Peyer's patch (tissue), 4 donors: ENCODE measurements at regions not wholly inside any gene's neighbourhood (a gene's known extent, or its start where the extent isn't known, plus 50 kb on each side); places are given as distances from the start of the nearest gene placed in this dataset.

Source experiments
- POLR2A ChIP-seq, 2 donors: fragments of 450-650 bp; IDR thresholded peaks; one replicate each; pipeline ENCODE4 v1.5.1; 2017; ENCODE audit warnings: antibody characterized with exemption in 2 of 2, mild to moderate bottlenecking in 2 of 2, moderate library complexity in 2 of 2
- TF ChIP-seq, protein P1 (sequence below), 6 experiments: fragments of 450-650 bp in 4 of 6; fragments of 200-600 bp in 2 of 6; sonication (generic) in 1 of 6; IDR thresholded peaks; one replicate each; pipeline ENCODE4 v1.5.1; 2017 to 2019; ENCODE audit warnings: antibody characterized with exemption in 6 of 6, mild to moderate bottlenecking in 3 of 6, moderate library complexity in 1 of 6

DNA sequence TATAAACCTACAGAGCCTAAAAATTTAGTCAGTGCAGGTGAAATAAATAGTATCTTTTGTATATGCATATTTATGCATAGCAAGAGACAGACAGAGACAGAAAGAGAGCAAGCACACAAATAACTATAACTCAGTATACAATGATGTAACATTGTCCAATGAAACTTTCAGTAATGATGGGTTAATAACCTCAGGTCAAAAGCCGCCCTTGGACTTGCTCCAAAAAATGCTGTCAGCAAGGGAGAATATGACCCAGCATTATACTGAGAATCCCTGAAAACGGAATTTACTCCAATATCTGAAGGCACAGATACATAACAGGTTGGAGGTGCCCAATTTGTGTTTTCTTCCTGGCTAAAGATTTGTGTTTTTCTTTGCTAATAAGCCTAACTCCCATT, 590.6 kb upstream of the NOX3 start:
- TF ChIP-seq, protein P1, sequence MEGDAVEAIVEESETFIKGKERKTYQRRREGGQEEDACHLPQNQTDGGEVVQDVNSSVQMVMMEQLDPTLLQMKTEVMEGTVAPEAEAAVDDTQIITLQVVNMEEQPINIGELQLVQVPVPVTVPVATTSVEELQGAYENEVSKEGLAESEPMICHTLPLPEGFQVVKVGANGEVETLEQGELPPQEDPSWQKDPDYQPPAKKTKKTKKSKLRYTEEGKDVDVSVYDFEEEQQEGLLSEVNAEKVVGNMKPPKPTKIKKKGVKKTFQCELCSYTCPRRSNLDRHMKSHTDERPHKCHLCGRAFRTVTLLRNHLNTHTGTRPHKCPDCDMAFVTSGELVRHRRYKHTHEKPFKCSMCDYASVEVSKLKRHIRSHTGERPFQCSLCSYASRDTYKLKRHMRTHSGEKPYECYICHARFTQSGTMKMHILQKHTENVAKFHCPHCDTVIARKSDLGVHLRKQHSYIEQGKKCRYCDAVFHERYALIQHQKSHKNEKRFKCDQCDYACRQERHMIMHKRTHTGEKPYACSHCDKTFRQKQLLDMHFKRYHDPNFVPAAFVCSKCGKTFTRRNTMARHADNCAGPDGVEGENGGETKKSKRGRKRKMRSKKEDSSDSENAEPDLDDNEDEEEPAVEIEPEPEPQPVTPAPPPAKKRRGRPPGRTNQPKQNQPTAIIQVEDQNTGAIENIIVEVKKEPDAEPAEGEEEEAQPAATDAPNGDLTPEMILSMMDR (IDR thresholded peaks at IDR 0.05) = no peak
- no peak for TF ChIP-seq POLR2A (IDR thresholded peaks at IDR 0.05)
